ENCODE measurements at regions not wholly inside any gene's neighbourhood (a gene's known extent, or its start where the extent isn't known, plus 50 kb on each side); places are given as distances from the start of the nearest gene placed in this dataset.

DNA sequence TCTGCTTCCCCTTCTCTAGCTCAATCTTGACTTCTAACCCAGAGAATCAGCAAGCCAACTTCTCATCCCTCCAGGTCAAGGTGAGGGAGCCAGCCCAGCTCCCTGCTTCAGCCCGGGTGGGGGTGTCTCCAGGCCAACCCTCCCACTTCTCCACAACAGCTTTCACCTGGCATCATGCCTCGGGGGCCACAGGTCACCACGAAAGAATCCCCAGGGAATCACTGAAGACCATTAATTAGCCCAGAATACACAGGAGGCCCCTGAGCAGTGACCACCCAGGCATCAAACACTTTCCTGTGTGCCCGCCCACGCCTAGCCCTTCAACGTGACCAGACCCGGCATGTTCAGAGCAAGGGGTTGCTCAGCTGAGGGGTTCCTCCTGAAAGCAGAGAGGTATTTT is 646.7 kb downstream of the BCOR start:
- ATAC-seq (no peak), DNase-seq (ENCODE audit: low read depth, low spot score) (no peak)
- H3K9me3 ChIP-seq (ENCODE audit: control insufficient read depth in 1 of 2, insufficient read depth in 1 of 2, low read depth in 1 of 2, low read length in 2 of 2): no peaks in the 10 kb centered on the region
- POLR2A ChIA-PET: no interaction called here
- no peak overlapping the region for H3K27ac ChIP-seq (ENCODE audit: low read depth, low read length)
- no peaks in the 10 kb centered on the region for H4K20me1 ChIP-seq (ENCODE audit: insufficient read depth)
- no peak overlapping the region for H2AFZ ChIP-seq (ENCODE audit: low read depth, low read length, poor library complexity, severe bottlenecking)
- RAD21 ChIA-PET (ENCODE audit: low non-redundant PET in 1 of 2, low total read pairs in 2 of 2, uncharacterized antibody in 2 of 2, unreplicated experiment in 2 of 2): no interaction called here
- CTCF ChIA-PET: no interaction called here
- H3K27me3 ChIP-seq (ENCODE audit: insufficient read depth, low read length): no peaks in the 10 kb centered on the region
- no TSS peak for BruUV-seq (replicated peaks)
- intact Hi-C loops (cut with micrococcal nuclease): no loop called here
- no peaks in the 10 kb centered on the region for H3K9me2 ChIP-seq (ENCODE audit: insufficient read depth)
- H3K4me3 ChIP-seq (replicated peaks in 1 of 2; ENCODE audit: low read depth in 1 of 2, low read length in 2 of 2): no peak overlapping the region
- H3K79me2 ChIP-seq (ENCODE audit: insufficient read depth, low read length): no peaks in the 10 kb centered on the region
- TF ChIP-seq, protein P1, sequence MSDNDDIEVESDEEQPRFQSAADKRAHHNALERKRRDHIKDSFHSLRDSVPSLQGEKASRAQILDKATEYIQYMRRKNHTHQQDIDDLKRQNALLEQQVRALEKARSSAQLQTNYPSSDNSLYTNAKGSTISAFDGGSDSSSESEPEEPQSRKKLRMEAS (IDR thresholded peaks at IDR 0.05): no peak
- TF ChIP-seq EZH2 (IDR thresholded peaks at IDR 0.05) (no peak), SRF (IDR thresholded peaks at IDR 0.05; ENCODE audit: low read depth) (no peak), ELF1 (IDR thresholded peaks at IDR 0.05; ENCODE audit: borderline replicate concordance, low read depth) (no peak), CBX3 (IDR thresholded peaks at IDR 0.05; ENCODE audit: low read depth) (no peak), CTCF (IDR thresholded peaks at IDR 0.05 in 2 of 3, conservative IDR thresholded peaks at IDR 0.05 in 1 of 3; ENCODE audit: borderline replicate concordance in 1 of 3, insufficient read depth in 1 of 3, low read depth in 2 of 3, low read length in 2 of 3) (no peak), FOSL1 (IDR thresholded peaks at IDR 0.05; ENCODE audit: low read depth) (no peak)
- TF ChIP-seq, protein P2, sequence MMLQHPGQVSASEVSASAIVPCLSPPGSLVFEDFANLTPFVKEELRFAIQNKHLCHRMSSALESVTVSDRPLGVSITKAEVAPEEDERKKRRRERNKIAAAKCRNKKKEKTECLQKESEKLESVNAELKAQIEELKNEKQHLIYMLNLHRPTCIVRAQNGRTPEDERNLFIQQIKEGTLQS (IDR thresholded peaks at IDR 0.05): no peak
- H3K4me2 ChIP-seq (ENCODE audit: low read length): no peak overlapping the region
- H3K9ac ChIP-seq (ENCODE audit: low read length): no peak overlapping the region
- no peaks in the 10 kb centered on the region for H3K36me3 ChIP-seq (ENCODE audit: control insufficient read depth in 1 of 2, insufficient read depth in 2 of 2, low read length in 2 of 2)
- H3K4me1 ChIP-seq (ENCODE audit: control insufficient read depth in 1 of 2, insufficient read depth in 2 of 2, low read length in 2 of 2): no peaks in the 10 kb centered on the region

DNA sequence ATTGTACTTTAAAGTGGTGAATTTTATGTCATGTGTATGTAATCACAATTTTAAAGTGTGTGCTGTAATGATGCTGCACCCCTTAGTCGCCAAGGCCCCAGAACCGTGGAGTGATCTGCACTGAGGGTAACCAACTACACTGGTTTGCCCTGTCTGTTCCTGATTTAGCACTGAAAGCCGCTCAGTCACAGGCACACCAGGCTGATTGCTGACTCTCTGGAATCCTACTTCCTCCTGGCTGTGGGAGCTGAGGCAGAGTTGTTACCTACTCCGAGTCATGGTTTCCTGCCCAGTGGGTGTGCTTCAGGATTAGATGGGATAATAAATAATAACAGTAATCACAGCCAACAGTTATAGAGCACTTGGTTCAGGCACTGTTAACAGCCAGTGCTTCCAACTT is 645.4 kb downstream of the BCOR start:
- no peak overlapping the region for H3K4me2 ChIP-seq (ENCODE audit: low read length)
- no peaks in the 10 kb centered on the region for H3K36me3 ChIP-seq (ENCODE audit: control insufficient read depth in 1 of 2, insufficient read depth in 2 of 2, low read length in 2 of 2)
- H3K4me1 ChIP-seq (ENCODE audit: control insufficient read depth in 1 of 2, insufficient read depth in 2 of 2, low read length in 2 of 2): no peaks in the 10 kb centered on the region
- CTCF ChIA-PET: no interaction called here
- no peak for ATAC-seq
- H3K9me2 ChIP-seq (ENCODE audit: insufficient read depth): no peaks in the 10 kb centered on the region
- intact Hi-C loops (cut with micrococcal nuclease): no loop called here
- BruUV-seq (replicated peaks): no TSS peak
- H3K9me3 ChIP-seq (ENCODE audit: control insufficient read depth in 1 of 2, insufficient read depth in 1 of 2, low read depth in 1 of 2, low read length in 2 of 2): no peaks in the 10 kb centered on the region
- H3K27ac ChIP-seq (ENCODE audit: low read depth, low read length): no peak overlapping the region
- no peak overlapping the region for H2AFZ ChIP-seq (ENCODE audit: low read depth, low read length, poor library complexity, severe bottlenecking)
- RAD21 ChIA-PET (ENCODE audit: low non-redundant PET in 1 of 2, low total read pairs in 2 of 2, uncharacterized antibody in 2 of 2, unreplicated experiment in 2 of 2): no interaction called here
- POLR2A ChIA-PET: no interaction called here
- no peaks in the 10 kb centered on the region for H3K27me3 ChIP-seq (ENCODE audit: insufficient read depth, low read length)
- no peaks in the 10 kb centered on the region for H3K79me2 ChIP-seq (ENCODE audit: insufficient read depth, low read length)
- TF ChIP-seq, protein P1 (IDR thresholded peaks at IDR 0.05): no peak
- TF ChIP-seq POLR2AphosphoS5 (IDR thresholded peaks at IDR 0.05; ENCODE audit: low read depth, low read length): no peak
- H3K4me3 ChIP-seq (replicated peaks in 1 of 2; ENCODE audit: low read depth in 1 of 2, low read length in 2 of 2): no peak overlapping the region
- no peaks in the 10 kb centered on the region for H4K20me1 ChIP-seq (ENCODE audit: insufficient read depth)
- no peak for DNase-seq (ENCODE audit: low read depth, low spot score)
- no peak overlapping the region for H3K9ac ChIP-seq (ENCODE audit: low read length)

Data from HCT116 (cell line).